ENCODE measurements at regions not wholly inside any gene's neighbourhood (a gene's known extent, or its start where the extent isn't known, plus 50 kb on each side); places are given as distances from the start of the nearest gene placed in this dataset.

GRCh38 chr18:57906852-57907251, 103.7 kb upstream of the ATP8B1 start:
- no peak overlapping the region for H4K91ac ChIP-seq (replicated peaks; ENCODE audit: insufficient read length, low read length)
- CTCF ChIA-PET (ENCODE audit: partially characterized antibody) = interaction anchor here (0.8 to 4.0 kb wide), 18 partner anchors 8 to 265 kb away, joined by 3 to 17 read pairs (median 4); no protein-coding TSS in a partner anchor
- no peak overlapping the region for H3K4ac ChIP-seq (replicated peaks; ENCODE audit: insufficient read length, low read depth, low read length)
- H3K56ac ChIP-seq (replicated peaks; ENCODE audit: insufficient read length, low read depth, low read length) = no peak overlapping the region
- H3K27ac ChIP-seq (ENCODE audit: low read depth, low read length) = no peak overlapping the region
- H2AFZ ChIP-seq (ENCODE audit: low read length) = peak overlapping the region; percentile 1; the same call in 1 of the 2 replicates
- no peaks in the 10 kb centered on the region for H3K23me2 ChIP-seq (ENCODE audit: low read depth, low read length)
- H4K20me1 ChIP-seq (replicated peaks in 1 of 2; ENCODE audit: control insufficient read depth in 1 of 2, insufficient read depth in 2 of 2, low read length in 2 of 2) = no peaks in the 10 kb centered on the region
- no peak overlapping the region for H3K9ac ChIP-seq (replicated peaks in 1 of 4; ENCODE audit: extremely low read depth in 1 of 4, low read depth in 3 of 4, low read length in 3 of 4)
- FAIRE-seq = no peak
- peaks cover 0 to 4% (median 0%) of the 10 kb centered on the region in 4 experiments; a peak in 2 of 7 replicates for H3K4me1 ChIP-seq (replicated peaks in 1 of 4; ENCODE audit: control insufficient read depth in 3 of 4, insufficient read depth in 4 of 4, low read length in 3 of 4)
- no peak overlapping the region for H4K8ac ChIP-seq (ENCODE audit: extremely low read depth, insufficient read depth, low read length)
- POLR2A ChIA-PET (ENCODE audit: partially characterized antibody) = no interaction called here
- no peak overlapping the region for H2BK12ac ChIP-seq (ENCODE audit: low read depth, low read length)
- H3K4me3 ChIP-seq (ENCODE audit: extremely low read depth in 1 of 4, insufficient read depth in 2 of 4, low read depth in 3 of 4, low read length in 4 of 4) = no peak overlapping the region
- no peak overlapping the region for H2BK15ac ChIP-seq (ENCODE audit: low read length)
- no peak for TF ChIP-seq KDM1A (IDR thresholded peaks at IDR 0.05; ENCODE audit: borderline replicate concordance, low read length)
- no peak for TF ChIP-seq SP4 (IDR thresholded peaks at IDR 0.05; ENCODE audit: low read length)
- TF ChIP-seq CTCF (IDR thresholded peaks at IDR 0.05; ENCODE audit: control extremely low read depth in 1 of 3, insufficient read depth in 1 of 3, low read depth in 1 of 3, low read length in 3 of 3) = peak; percentile 42 to 61 (median 50); a peak in 3 of 4 replicates
- TF ChIP-seq CHD1 (IDR thresholded peaks at IDR 0.05; ENCODE audit: low read depth, low read length) = no peak
- no peak for TF ChIP-seq MAX (IDR thresholded peaks at IDR 0.05)
- TF ChIP-seq ZNF274 (IDR thresholded peaks at IDR 0.05; ENCODE audit: borderline replicate concordance, extremely low read depth, low read length) = no peak
- TF ChIP-seq RAD21 (IDR thresholded peaks at IDR 0.05 in 1 of 2, conservative IDR thresholded peaks at IDR 0.05 in 1 of 2; ENCODE audit: low read depth in 2 of 2, low read length in 2 of 2) = peak; percentile 27 to 42; a peak in 3 of 4 replicates
- TF ChIP-seq CBX5 (IDR thresholded peaks at IDR 0.05; ENCODE audit: low read depth, low read length) = no peak
- TF ChIP-seq SP2 (IDR thresholded peaks at IDR 0.05; ENCODE audit: low read length) = no peak
- no peak overlapping the region for H2BK5ac ChIP-seq (ENCODE audit: low read depth, low read length)
- no peak overlapping the region for H3K14ac ChIP-seq (ENCODE audit: insufficient read length)
- H3K4me2 ChIP-seq (ENCODE audit: insufficient read depth in 1 of 2, low read depth in 2 of 2, low read length in 2 of 2) = no peak overlapping the region
- no peaks in the 10 kb centered on the region for H3K79me2 ChIP-seq (ENCODE audit: control insufficient read depth in 1 of 2, insufficient read depth in 2 of 2, low read length in 2 of 2)
- no peaks in the 10 kb centered on the region for H3K79me1 ChIP-seq (ENCODE audit: low read depth, low read length)
- no peaks in the 10 kb centered on the region for H3K36me3 ChIP-seq (ENCODE audit: control insufficient read depth in 2 of 4, insufficient read depth in 4 of 4, low read length in 3 of 4)
- H3K27me3 ChIP-seq (replicated peaks in 1 of 4; ENCODE audit: control insufficient read depth in 3 of 4, extremely low read depth in 1 of 4, insufficient read depth in 3 of 4, low read length in 3 of 4) = no peaks in the 10 kb centered on the region
- H2BK20ac ChIP-seq (ENCODE audit: low read length) = 0 out of 2 replicates have a peak overlapping the region, but pooled peaks have one; percentile 40
- WGBS, 2 experiments (ENCODE audit: extremely low coverage in 1 of 2, insufficient coverage in 1 of 2, insufficient read length in 1 of 2, insufficient replicate concordance in 2 of 2, low coverage in 1 of 2, low lambda C conversion rate in 2 of 2, missing lambda C conversion rate in 1 of 2) = 78% methylated on average over 5 of the region's 5 CpGs; no CpG with 5 or more reads in 1 of the 2 experiments
- no peaks in the 10 kb centered on the region for H3K9me3 ChIP-seq (ENCODE audit: insufficient read depth in 2 of 2, low read depth in 1 of 2, low read length in 1 of 2)
- DNase-seq (ENCODE audit: low read depth in 1 of 2, low spot score in 2 of 2) = peak in 1 of 2 experiments; percentile 53
- no peak overlapping the region for H2BK120ac ChIP-seq (replicated peaks; ENCODE audit: low read depth, low read length)
- H4K5ac ChIP-seq (ENCODE audit: insufficient read length, low read depth, low read length) = no peak overlapping the region
- H3K18ac ChIP-seq (ENCODE audit: extremely low read depth, low read length) = no peak overlapping the region
- no peak overlapping the region for H2AK5ac ChIP-seq (ENCODE audit: low read depth, low read length)
- no peak overlapping the region for H3K23ac ChIP-seq (ENCODE audit: insufficient read length)
